Gastroesophageal sphincter (tissue), 3 donors: ENCODE measurements at regions not wholly inside any gene's neighbourhood (a gene's known extent, or its start where the extent isn't known, plus 50 kb on each side); places are given as distances from the start of the nearest gene placed in this dataset.

Experiments
- CTCF ChIP-seq, 4 experiments: fragments of 200-600 bp in 2 of 4; fragments of 450-650 bp in 2 of 4; sonication (generic) in 1 of 4; IDR thresholded peaks; one replicate each; pipeline ENCODE4 v1.5.1; 2017 to 2019; ENCODE audit warnings: antibody characterized with exemption in 4 of 4, mild to moderate bottlenecking in 2 of 4, moderate library complexity in 2 of 4
- POLR2A ChIP-seq, 2 donors: fragments of 450-650 bp; IDR thresholded peaks; one replicate each; pipeline ENCODE4 v1.6.1; 2017; ENCODE audit warnings: antibody characterized with exemption in 2 of 2, mild to moderate bottlenecking in 2 of 2, moderate library complexity in 1 of 2

DNA sequence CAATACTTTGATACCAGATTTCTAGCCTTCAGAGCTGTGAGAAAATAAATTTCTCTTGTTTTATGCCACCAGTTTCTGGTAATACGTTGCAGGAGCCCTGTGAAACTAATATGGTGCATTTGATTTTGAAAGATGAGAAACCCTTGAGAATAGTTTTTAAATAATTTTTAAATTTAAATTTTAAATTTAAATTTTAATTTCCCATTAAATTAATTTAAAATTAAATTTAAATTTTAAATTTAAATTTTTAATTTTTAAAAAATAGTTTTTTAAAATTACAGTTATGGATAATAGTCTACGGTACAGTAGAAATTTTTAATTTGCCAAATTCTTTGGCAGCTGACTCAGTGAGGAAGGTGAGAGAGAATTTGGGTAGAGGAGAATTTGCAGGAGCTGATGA is 68.6 kb upstream of the SLC24A3 start:
- TF ChIP-seq CTCF (IDR thresholded peaks at IDR 0.05) (no peak), POLR2A (IDR thresholded peaks at IDR 0.05) (no peak)
